Right ventricle myocardium inferior (tissue), 1 donor: ENCODE measurements at regions not wholly inside any gene's neighbourhood (a gene's known extent, or its start where the extent isn't known, plus 50 kb on each side); places are given as distances from the start of the nearest gene placed in this dataset.

Experiments used
- ATAC-seq: fragments of 200-7000 bp; cut with Tn5 transposase; one replicate; pipeline ENCODE4 v1.9.1; 2020; ENCODE audit warnings: mild to moderate bottlenecking, moderate library complexity
- DNase-seq: peaks from one replicate; pipeline ENCODE4 v3.0.0; 2021; ENCODE audit errors: missing footprints
- intact Hi-C: fragments of 100-400 bp; cut with DNase I; formaldehyde crosslinking; loops from one replicate; pipeline ENCODE4 v1.11.0; 2022
- donor health status: DM: no; HTN: yes; CAD: no; lungs with severe emphysema.

GRCh38 chr6:166056637-166057036, 111.0 kb downstream of the TBXT start:
- ATAC-seq (peak; percentile 95), DNase-seq (peak; percentile 87)
- intact Hi-C loops, result no loop called here

- ATAC-seq (no peak), DNase-seq (no peak)
- intact Hi-C loops, result no loop called here
These were observed 111.8 kb downstream of the TBXT start for GRCh38 chr6:166055801-166056200.

- ATAC-seq, result no peak
- intact Hi-C loops, result no loop called here
These were observed 114.8 kb downstream of the TBXT start for GRCh38 chr6:166052837-166053236.

GRCh38 chr6:166050559-166050958, 117.1 kb downstream of the TBXT start:
- DNase-seq, result no peak
- intact Hi-C loops, result no loop called here
- ATAC-seq, result no peak

More at GRCh38 chr6:166052837-166053236, 114.8 kb downstream of the TBXT start:
- DNase-seq, result no peak

- intact Hi-C loops, result no loop called here
- no peak for ATAC-seq
- DNase-seq, result no peak
These were observed 120.7 kb downstream of the TBXT start for GRCh38 chr6:166046982-166047381.

GRCh38 chr6:166046226-166046625, 121.4 kb downstream of the TBXT start:
- ATAC-seq (no peak), DNase-seq (no peak)
- intact Hi-C loops, result no loop called here

GRCh38 chr6:166045860-166046200, 121.8 kb downstream of the TBXT start:
- intact Hi-C loops, result no loop called here
- ATAC-seq, result no peak

GRCh38 chr6:166045173-166045859, 122.3 kb downstream of the TBXT start:
- ATAC-seq, result no peak
- intact Hi-C loops, result no loop called here
- no peak for DNase-seq

More at GRCh38 chr6:166045860-166046200, 121.8 kb downstream of the TBXT start:
- DNase-seq, result no peak

GRCh38 chr6:166041277-166041676, 126.4 kb downstream of the TBXT start:
- intact Hi-C loops, result no loop called here
- DNase-seq (no peak), ATAC-seq (no peak)

GRCh38 chr6:166040292-166040691, 127.4 kb downstream of the TBXT start:
- ATAC-seq (no peak), DNase-seq (no peak)
- intact Hi-C loops, result no loop called here

- ATAC-seq (no peak), DNase-seq (no peak)
- intact Hi-C loops, result no loop called here
These were observed 131.1 kb downstream of the TBXT start for GRCh38 chr6:166036316-166037095.

GRCh38 chr6:166032366-166033200, 135.1 kb downstream of the TBXT start:
- DNase-seq, result peak; percentile 87
- intact Hi-C loops, result no loop called here
- ATAC-seq, result peak; percentile 98

GRCh38 chr6:166031275-166031674, 136.4 kb downstream of the TBXT start:
- DNase-seq (no peak), ATAC-seq (no peak)
- intact Hi-C loops, result no loop called here

- DNase-seq, result no peak
- no peak for ATAC-seq
- intact Hi-C loops, result no loop called here
These were observed 138.1 kb downstream of the TBXT start for GRCh38 chr6:166029506-166029905.

GRCh38 chr6:166027761-166028160, 139.9 kb downstream of the TBXT start:
- ATAC-seq (no peak), DNase-seq (no peak)
- intact Hi-C loops, result no loop called here

GRCh38 chr6:166026586-166027126, 141.0 kb downstream of the TBXT start:
- peak; percentile 70 for DNase-seq
- intact Hi-C loops, result no loop called here
- ATAC-seq, result peak; percentile 91

- intact Hi-C loops, result no loop called here
- DNase-seq, result peak; percentile 73
- ATAC-seq, result no peak
These were observed 142.3 kb downstream of the TBXT start for GRCh38 chr6:166025149-166025898.

GRCh38 chr6:166024252-166024651, 143.4 kb downstream of the TBXT start:
- intact Hi-C loops, result no loop called here

More at GRCh38 chr6:166024252-166024651, 143.4 kb downstream of the TBXT start:
- DNase-seq, result no peak
- no peak for ATAC-seq
